ENCODE measurements at regions not wholly inside any gene's neighbourhood (a gene's known extent, or its start where the extent isn't known, plus 50 kb on each side); places are given as distances from the start of the nearest gene placed in this dataset.

DNA sequence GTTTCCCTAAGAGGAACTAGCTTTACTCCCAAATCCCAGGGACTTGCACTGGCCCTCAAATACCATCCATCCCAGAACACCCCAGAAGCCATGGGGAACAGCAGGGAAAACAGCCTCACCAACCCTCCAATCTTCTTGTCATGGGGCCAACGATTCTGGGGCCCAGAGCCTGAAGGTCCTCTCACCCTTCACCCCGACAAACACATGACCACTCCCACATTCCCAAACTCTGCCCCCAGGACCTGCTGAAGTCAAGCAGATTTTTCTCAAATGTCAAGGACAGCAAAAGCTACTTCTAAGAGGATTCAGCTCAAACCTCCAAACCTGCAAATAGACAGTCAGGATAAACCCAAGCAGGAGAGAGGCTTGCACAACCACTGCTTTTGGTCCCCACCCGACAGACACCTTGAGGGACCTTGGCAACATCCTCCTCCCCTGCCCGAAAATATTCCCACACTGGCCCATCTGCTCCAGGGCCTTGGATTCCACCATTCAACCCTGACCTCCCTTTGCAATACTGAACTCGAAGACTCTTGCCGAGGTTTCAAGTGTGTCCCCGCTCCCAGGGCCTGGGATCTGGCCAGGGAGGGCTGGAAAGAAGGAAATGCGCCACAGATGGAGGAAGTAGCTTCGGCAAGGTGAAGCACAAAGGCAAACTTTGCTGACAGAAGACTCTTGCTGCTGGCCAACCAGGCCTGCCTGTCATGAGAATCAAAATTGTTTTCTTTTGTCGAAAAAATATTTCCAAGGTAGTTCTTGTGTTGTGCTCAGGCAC lies 143.3 kb downstream of the ZFP36L2 start:
- no peak for TF ChIP-seq EZH2phosphoT487 (IDR thresholded peaks at IDR 0.05; ENCODE audit: borderline replicate concordance, low read length)
- TF ChIP-seq, protein P1, sequence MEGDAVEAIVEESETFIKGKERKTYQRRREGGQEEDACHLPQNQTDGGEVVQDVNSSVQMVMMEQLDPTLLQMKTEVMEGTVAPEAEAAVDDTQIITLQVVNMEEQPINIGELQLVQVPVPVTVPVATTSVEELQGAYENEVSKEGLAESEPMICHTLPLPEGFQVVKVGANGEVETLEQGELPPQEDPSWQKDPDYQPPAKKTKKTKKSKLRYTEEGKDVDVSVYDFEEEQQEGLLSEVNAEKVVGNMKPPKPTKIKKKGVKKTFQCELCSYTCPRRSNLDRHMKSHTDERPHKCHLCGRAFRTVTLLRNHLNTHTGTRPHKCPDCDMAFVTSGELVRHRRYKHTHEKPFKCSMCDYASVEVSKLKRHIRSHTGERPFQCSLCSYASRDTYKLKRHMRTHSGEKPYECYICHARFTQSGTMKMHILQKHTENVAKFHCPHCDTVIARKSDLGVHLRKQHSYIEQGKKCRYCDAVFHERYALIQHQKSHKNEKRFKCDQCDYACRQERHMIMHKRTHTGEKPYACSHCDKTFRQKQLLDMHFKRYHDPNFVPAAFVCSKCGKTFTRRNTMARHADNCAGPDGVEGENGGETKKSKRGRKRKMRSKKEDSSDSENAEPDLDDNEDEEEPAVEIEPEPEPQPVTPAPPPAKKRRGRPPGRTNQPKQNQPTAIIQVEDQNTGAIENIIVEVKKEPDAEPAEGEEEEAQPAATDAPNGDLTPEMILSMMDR (IDR thresholded peaks at IDR 0.05; ENCODE audit: low read depth, low read length, poor library complexity, severe bottlenecking): no peak
